PC-3 (cell line): ENCODE measurements at regions not wholly inside any gene's neighbourhood (a gene's known extent, or its start where the extent isn't known, plus 50 kb on each side); places are given as distances from the start of the nearest gene placed in this dataset.

Experiments used
- ATAC-seq: fragments of 200-7000 bp; cut with Tn5 transposase; 2 replicates; pipeline ENCODE4 v1.9.1; 2020; ENCODE audit warnings: mild to moderate bottlenecking, moderate library complexity
- BruUV-seq: library from RNA; stranded (reverse); fragments of 400-500 nt; replicated peaks from 2 replicates; lab custom pipeline; 2021; lab: Mats Ljungman, UMichigan
- CTCF ChIA-PET: fragments of 300-600 bp; sonication (Branson Sonifier 250); formaldehyde crosslinking; loops from one replicate; lab custom pipeline; 2022; ENCODE audit warnings: antibody characterized with exemption; lab: Charles Lee
- POLR2A ChIA-PET: fragments of 300-600 bp; sonication (Branson Sonifier 250); formaldehyde crosslinking; loops from one replicate; lab custom pipeline; 2022; ENCODE audit warnings: antibody characterized with exemption; ENCODE audit not compliant: unreplicated experiment; lab: Charles Lee
- DNase-seq: peaks from one replicate; pipeline ENCODE4 v3.0.0-alpha.2; 2015
- H2AFZ ChIP-seq: fragments of 300-600 bp; sonication (generic); 2 replicates; pipeline ENCODE4 v1.6.0; 2016; ENCODE audit warnings: antibody characterized with exemption, low read length
- H3F3A ChIP-seq: fragments of 300-600 bp; sonication (generic); one replicate; pipeline ENCODE4 v1.6.0; 2017; ENCODE audit warnings: antibody characterized with exemption, low read length, control low read depth, mild to moderate bottlenecking; ENCODE audit not compliant: unreplicated experiment
- H3K27ac ChIP-seq: fragments of 300-600 bp; sonication (generic); 2 replicates; pipeline ENCODE4 v1.5.1; 2016; ENCODE audit warnings: mild to moderate bottlenecking, low read length
- H3K27me3 ChIP-seq: fragments of 300-600 bp; sonication (generic); 2 replicates; pipeline ENCODE4 v1.6.1; 2016; ENCODE audit warnings: low read length, mixed read lengths
- H3K36me3 ChIP-seq: fragments of 300-600 bp; sonication (generic); 2 replicates; pipeline ENCODE4 v1.6.1; 2016; ENCODE audit warnings: low read depth, mixed run types, low read length, mixed read lengths
- H3K4me1 ChIP-seq: fragments of 300-600 bp; sonication (generic); 2 replicates; pipeline ENCODE4 v1.5.1; 2016; ENCODE audit warnings: low read length; ENCODE audit not compliant: insufficient read depth
- H3K4me2 ChIP-seq: fragments of 300-600 bp; sonication (generic); 2 replicates; pipeline ENCODE4 v1.6.0; 2016; ENCODE audit warnings: low read length
- H3K4me3 ChIP-seq: fragments of 300-600 bp; sonication (generic); 2 replicates; pipeline ENCODE4 v1.5.1; 2016; ENCODE audit warnings: mild to moderate bottlenecking, low read length, mixed read lengths
- H3K79me2 ChIP-seq: fragments of 300-600 bp; sonication (generic); 2 replicates; pipeline ENCODE4 v1.6.1; 2017; ENCODE audit warnings: low read length, mixed read lengths
- H3K9ac ChIP-seq: fragments of 300-600 bp; sonication (generic); 2 replicates; pipeline ENCODE4 v1.6.0; 2016; ENCODE audit warnings: mild to moderate bottlenecking, low read length
- H3K9me2 ChIP-seq: fragments of 300-600 bp; sonication (generic); replicated peaks from 2 replicates; pipeline ENCODE4 v1.6.1; 2016; ENCODE audit warnings: mixed run types, low read length, mixed read lengths
- H3K9me3 ChIP-seq: fragments of 300-600 bp; sonication (generic); 2 replicates; pipeline ENCODE4 v1.6.1; 2016; ENCODE audit warnings: low read length, mixed read lengths
- H4K20me1 ChIP-seq: fragments of 300-600 bp; sonication (generic); 2 replicates; pipeline ENCODE4 v1.6.1; 2016; ENCODE audit warnings: low read length, mixed read lengths
- CTCF ChIP-seq: fragments of 300-600 bp; sonication (generic); conservative IDR thresholded peaks from 2 replicates; pipeline ENCODE4 v1.5.1; 2017; ENCODE audit warnings: antibody characterized with exemption, low read depth, mild to moderate bottlenecking, low read length
- EZH2 ChIP-seq: fragments of 300-600 bp; sonication (generic); IDR thresholded peaks from one replicate; pipeline ENCODE4 v1.6.1; 2017; ENCODE audit warnings: antibody characterized with exemption, mild to moderate bottlenecking, low read length; ENCODE audit not compliant: unreplicated experiment
- EZH2phosphoT487 ChIP-seq: fragments of 300-600 bp; sonication (generic); IDR thresholded peaks from 2 replicates; pipeline ENCODE4 v1.6.1; 2018; ENCODE audit warnings: mild to moderate bottlenecking, antibody characterized with exemption, low read length, borderline replicate concordance
- intact Hi-C: fragments of 100-400 bp; cut with micrococcal nuclease; formaldehyde crosslinking; loops from 2 replicates; pipeline ENCODE4 v1.9.0; 2023

DNA sequence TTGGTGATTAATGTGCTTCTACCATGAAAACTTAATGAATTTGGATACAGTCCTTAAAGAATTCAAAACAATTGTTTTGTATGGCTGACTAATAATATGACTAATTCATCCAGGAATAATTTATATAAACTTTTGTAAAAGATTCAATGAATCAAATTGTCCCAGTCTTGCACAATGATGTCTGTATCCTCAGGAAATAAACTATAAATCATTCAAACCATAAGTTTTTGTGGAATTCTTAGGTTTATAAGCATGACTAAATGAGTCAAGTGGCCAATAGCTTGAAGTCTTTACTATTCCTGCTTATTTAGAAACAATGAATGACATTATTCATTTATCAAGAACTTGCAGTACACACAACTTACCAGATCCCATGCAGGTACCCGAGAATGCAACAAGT, 935.0 kb upstream of the INTU start:
- Histone ChIP-seq H3K27ac (peak overlapping the region; percentile 59), H2AFZ (no peak overlapping the region), H3K4me2 (no peak overlapping the region), H3K9ac (no peak overlapping the region), H3K9me2 (no peaks in the 10 kb centered on the region), H3K36me3 (no peaks in the 10 kb centered on the region), H3K27me3 (no peaks in the 10 kb centered on the region), H3K9me3 (no peaks in the 10 kb centered on the region), H3F3A (no peaks in the 10 kb centered on the region), H3K79me2 (no peaks in the 10 kb centered on the region), H4K20me1 (no peaks in the 10 kb centered on the region), H3K4me3 (no peak overlapping the region), H3K4me1 (0 out of 2 replicates have a peak, but pooled peaks cover 3% of the 10 kb centered on the region)
- peak; percentile 70 for ATAC-seq
- no peak for TF ChIP-seq EZH2phosphoT487
- TF ChIP-seq CTCF, result no peak
- TF ChIP-seq EZH2, result no peak
- intact Hi-C loops, result no loop called here
- CTCF ChIA-PET, result no interaction called here
- POLR2A ChIA-PET, result no interaction called here
- peak; percentile 56 for DNase-seq
- BruUV-seq, result no TSS peak

GRCh38 chr4:126698224-126698623, 934.5 kb upstream of the INTU start:
- Histone ChIP-seq H2AFZ (no peak overlapping the region), H3K9me3 (no peaks in the 10 kb centered on the region), H3K27ac (peak overlapping the region; percentile 59), H3K4me2 (no peak overlapping the region), H3K36me3 (no peaks in the 10 kb centered on the region), H3K9me2 (no peaks in the 10 kb centered on the region), H3F3A (no peaks in the 10 kb centered on the region), H3K9ac (no peak overlapping the region), H3K79me2 (no peaks in the 10 kb centered on the region), H3K27me3 (no peaks in the 10 kb centered on the region), H3K4me1 (0 out of 2 replicates have a peak, but pooled peaks cover 3% of the 10 kb centered on the region), H3K4me3 (no peak overlapping the region), H4K20me1 (no peaks in the 10 kb centered on the region)
- BruUV-seq, result no TSS peak
- TF ChIP-seq EZH2phosphoT487 (no peak), EZH2 (no peak), CTCF (no peak)
- intact Hi-C loops, result no loop called here
- no peak; the same call in 1 of the 2 replicates for ATAC-seq
- CTCF ChIA-PET, result no interaction called here
- DNase-seq, result no peak
- POLR2A ChIA-PET, result no interaction called here

GRCh38 chr4:126701756-126702155, 931.0 kb upstream of the INTU start:
- no peak for TF ChIP-seq EZH2
- TF ChIP-seq EZH2phosphoT487, result no peak
- TF ChIP-seq CTCF, result no peak
- Histone ChIP-seq H3K9ac (no peak overlapping the region), H3K27ac (no peak overlapping the region), H3K9me2 (no peaks in the 10 kb centered on the region), H3K36me3 (no peaks in the 10 kb centered on the region), H3K9me3 (no peaks in the 10 kb centered on the region), H4K20me1 (no peaks in the 10 kb centered on the region), H3F3A (no peaks in the 10 kb centered on the region), H2AFZ (no peak overlapping the region), H3K79me2 (no peaks in the 10 kb centered on the region), H3K27me3 (no peaks in the 10 kb centered on the region), H3K4me1 (0 out of 2 replicates have a peak, but pooled peaks cover 3% of the 10 kb centered on the region), H3K4me3 (no peak overlapping the region), H3K4me2 (no peak overlapping the region)
- DNase-seq (no peak), ATAC-seq (no peak)
- ChIA-PET POLR2A (no interaction called here), CTCF (no interaction called here)
- intact Hi-C loops, result no loop called here
- BruUV-seq, result no TSS peak
